HUES48 (cell line): ENCODE measurements at regions not wholly inside any gene's neighbourhood (a gene's known extent, or its start where the extent isn't known, plus 50 kb on each side); places are given as distances from the start of the nearest gene placed in this dataset.

ENCODE experiments used
- H3K27ac ChIP-seq: one replicate; pipeline ENCODE4 v1.7.0; 2013; ENCODE audit warnings: low read depth, low read length, inconsistent platforms
- H3K27me3 ChIP-seq: 2 replicates; pipeline ENCODE4 v1.6.1; 2013; ENCODE audit warnings: mild to moderate bottlenecking, low read length; ENCODE audit not compliant: control insufficient read depth, insufficient read depth
- H3K36me3 ChIP-seq: 2 replicates; pipeline ENCODE4 v1.6.1; 2013; ENCODE audit warnings: low read length; ENCODE audit not compliant: control insufficient read depth, insufficient read depth
- H3K4me1 ChIP-seq: 2 replicates; pipeline ENCODE4 v1.6.1; 2013; ENCODE audit warnings: mild to moderate bottlenecking, low read length; ENCODE audit not compliant: control insufficient read depth, insufficient read depth
- H3K4me3 ChIP-seq: 2 replicates; pipeline ENCODE4 v1.5.1; 2013; ENCODE audit warnings: mild to moderate bottlenecking, low read depth, low read length
- H3K9ac ChIP-seq: 2 replicates; pipeline ENCODE4 v1.6.1; 2013; ENCODE audit warnings: mild to moderate bottlenecking, low read depth, low read length, moderate library complexity
- H3K9me3 ChIP-seq: 2 replicates; pipeline ENCODE4 v1.6.1; 2013; ENCODE audit warnings: low read length; ENCODE audit not compliant: control insufficient read depth, insufficient read depth

- Histone ChIP-seq H3K27ac (no peak overlapping the region), H3K36me3 (no peaks in the 10 kb centered on the region), H3K4me3 (no peak overlapping the region), H3K27me3 (no peaks in the 10 kb centered on the region), H3K4me1 (no peaks in the 10 kb centered on the region), H3K9me3 (no peaks in the 10 kb centered on the region), H3K9ac (no peak overlapping the region)
Measured at GRCh38 chr9:129422032-129422842, 198.7 kb downstream of the C9orf50 start.

- Histone ChIP-seq H3K27me3 (no peaks in the 10 kb centered on the region), H3K27ac (no peak overlapping the region), H3K36me3 (no peaks in the 10 kb centered on the region), H3K4me1 (no peaks in the 10 kb centered on the region), H3K4me3 (no peak overlapping the region), H3K9ac (no peak overlapping the region), H3K9me3 (no peaks in the 10 kb centered on the region)
Measured at GRCh38 chr9:129421371-129421770, 199.5 kb downstream of the C9orf50 start.

- no peak overlapping the region for H3K4me3 ChIP-seq
- H3K36me3 ChIP-seq, result no peaks in the 10 kb centered on the region
- no peaks in the 10 kb centered on the region for H3K9me3 ChIP-seq
- no peak overlapping the region for H3K27ac ChIP-seq
- H3K27me3 ChIP-seq, result no peaks in the 10 kb centered on the region
- H3K9ac ChIP-seq, result no peak overlapping the region
- H3K4me1 ChIP-seq, result no peaks in the 10 kb centered on the region
Measured at GRCh38 chr9:129420721-129421120, 200.2 kb downstream of the C9orf50 start.

- Histone ChIP-seq H3K9ac (no peak overlapping the region), H3K4me3 (no peak overlapping the region), H3K36me3 (no peaks in the 10 kb centered on the region), H3K27ac (no peak overlapping the region), H3K27me3 (no peaks in the 10 kb centered on the region), H3K4me1 (peaks cover 11% of the 10 kb centered on the region), H3K9me3 (no peaks in the 10 kb centered on the region)
Measured at GRCh38 chr9:129419382-129419899, 201.5 kb downstream of the C9orf50 start.

- H3K27me3 ChIP-seq, result no peaks in the 10 kb centered on the region
- H3K9ac ChIP-seq, result no peak overlapping the region
- peaks cover 17% of the 10 kb centered on the region for H3K4me1 ChIP-seq
- H3K4me3 ChIP-seq, result no peak overlapping the region
- H3K9me3 ChIP-seq, result no peaks in the 10 kb centered on the region
- H3K36me3 ChIP-seq, result no peaks in the 10 kb centered on the region
- no peak overlapping the region for H3K27ac ChIP-seq
Measured at GRCh38 chr9:129418451-129418850, 202.4 kb downstream of the C9orf50 start.

GRCh38 chr9:129416821-129417539 lies 203.9 kb downstream of the C9orf50 start:
- no peaks in the 10 kb centered on the region for H3K27me3 ChIP-seq
- no peaks in the 10 kb centered on the region for H3K9me3 ChIP-seq
- no peak overlapping the region for H3K9ac ChIP-seq
- H3K36me3 ChIP-seq, result no peaks in the 10 kb centered on the region
- H3K27ac ChIP-seq, result no peak overlapping the region
- H3K4me1 ChIP-seq, result peaks cover 21% of the 10 kb centered on the region
- H3K4me3 ChIP-seq, result no peak overlapping the region

GRCh38 chr9:129415942-129416651 lies 204.8 kb downstream of the C9orf50 start:
- no peak overlapping the region for H3K4me3 ChIP-seq

GRCh38 chr9:129414993-129415941 lies 205.6 kb downstream of the C9orf50 start:
- Histone ChIP-seq H3K4me1 (peaks cover 21% of the 10 kb centered on the region), H3K27me3 (no peaks in the 10 kb centered on the region), H3K36me3 (no peaks in the 10 kb centered on the region), H3K9me3 (no peaks in the 10 kb centered on the region), H3K4me3 (no peak overlapping the region), H3K9ac (no peak overlapping the region), H3K27ac (peak overlapping the region; percentile 98)

More at GRCh38 chr9:129415942-129416651, 204.8 kb downstream of the C9orf50 start:
- peaks cover 21% of the 10 kb centered on the region for H3K4me1 ChIP-seq
- no peaks in the 10 kb centered on the region for H3K27me3 ChIP-seq
- H3K9ac ChIP-seq, result no peak overlapping the region
- no peak overlapping the region for H3K27ac ChIP-seq
- no peaks in the 10 kb centered on the region for H3K9me3 ChIP-seq
- H3K36me3 ChIP-seq, result no peaks in the 10 kb centered on the region

- Histone ChIP-seq H3K27ac (peak overlapping the region; percentile 98), H3K9me3 (no peaks in the 10 kb centered on the region), H3K9ac (peak overlapping the region; percentile 87; the same call in 1 of the 2 replicates), H3K4me1 (peaks cover 21% of the 10 kb centered on the region), H3K36me3 (no peaks in the 10 kb centered on the region), H3K27me3 (no peaks in the 10 kb centered on the region), H3K4me3 (peak overlapping the region; percentile 60)
Measured at GRCh38 chr9:129414377-129414992, 206.4 kb downstream of the C9orf50 start.
